ENCODE measurements at regions not wholly inside any gene's neighbourhood (a gene's known extent, or its start where the extent isn't known, plus 50 kb on each side); places are given as distances from the start of the nearest gene placed in this dataset.
"Not testable (repeated sequence)": the region's sequence is repeated elsewhere in the genome, so short reads cannot be mapped to it uniquely, and the experiment has no call there.

GRCh38 chr1:145500251-145500650, 74.8 kb upstream of the NBPF20 start:
- not testable (repeated sequence) for ATAC-seq (ENCODE audit: insufficient read depth, low read depth)

GRCh38 chr1:145495077-145495871, 69.9 kb upstream of the NBPF20 start:
- H3K9ac ChIP-seq (ENCODE audit: low read depth, low read length); ATAC-seq (ENCODE audit: insufficient read depth, low read depth); H3K4me1 ChIP-seq (ENCODE audit: insufficient read depth, low read length); H3K4me2 ChIP-seq (ENCODE audit: insufficient read depth, low read length); H3K4me3 ChIP-seq (ENCODE audit: low read depth in 1 of 2, low read length in 2 of 2); H3K79me2 ChIP-seq (ENCODE audit: insufficient read depth, low read length); H3K27ac ChIP-seq (ENCODE audit: low read length); H3K36me3 ChIP-seq (ENCODE audit: insufficient read depth, low read length); H4K20me1 ChIP-seq (ENCODE audit: insufficient read depth, low read length); DNase-seq; H3K9me3 ChIP-seq (ENCODE audit: insufficient read depth, low read length, severe bottlenecking); H3K27me3 ChIP-seq (ENCODE audit: insufficient read depth, low read length, poor library complexity); H2AFZ ChIP-seq (ENCODE audit: low read depth, low read length): not testable (repeated sequence)

More at GRCh38 chr1:145500251-145500650, 74.8 kb upstream of the NBPF20 start:
- H3K9me3 ChIP-seq (ENCODE audit: insufficient read depth, low read length, severe bottlenecking); H3K79me2 ChIP-seq (ENCODE audit: insufficient read depth, low read length); H3K27ac ChIP-seq (ENCODE audit: low read length); H3K9ac ChIP-seq (ENCODE audit: low read depth, low read length); H3K36me3 ChIP-seq (ENCODE audit: insufficient read depth, low read length); H3K27me3 ChIP-seq (ENCODE audit: insufficient read depth, low read length, poor library complexity); H3K4me2 ChIP-seq (ENCODE audit: insufficient read depth, low read length); H2AFZ ChIP-seq (ENCODE audit: low read depth, low read length); H3K4me1 ChIP-seq (ENCODE audit: insufficient read depth, low read length); DNase-seq; H4K20me1 ChIP-seq (ENCODE audit: insufficient read depth, low read length); H3K4me3 ChIP-seq (ENCODE audit: low read depth in 1 of 2, low read length in 2 of 2): not testable (repeated sequence)

- not testable (repeated sequence) for H3K27me3 ChIP-seq (ENCODE audit: insufficient read depth, low read length, poor library complexity); H3K4me2 ChIP-seq (ENCODE audit: insufficient read depth, low read length); H3K9ac ChIP-seq (ENCODE audit: low read depth, low read length); H3K36me3 ChIP-seq (ENCODE audit: insufficient read depth, low read length); ATAC-seq (ENCODE audit: insufficient read depth, low read depth); H3K79me2 ChIP-seq (ENCODE audit: insufficient read depth, low read length); H4K20me1 ChIP-seq (ENCODE audit: insufficient read depth, low read length); H3K9me3 ChIP-seq (ENCODE audit: insufficient read depth, low read length, severe bottlenecking); H2AFZ ChIP-seq (ENCODE audit: low read depth, low read length); H3K4me1 ChIP-seq (ENCODE audit: insufficient read depth, low read length); H3K4me3 ChIP-seq (ENCODE audit: low read depth in 1 of 2, low read length in 2 of 2); DNase-seq; H3K27ac ChIP-seq (ENCODE audit: low read length)
Observed at GRCh38 chr1:145488193-145488933, 63.0 kb upstream of the NBPF20 start.

DNA sequence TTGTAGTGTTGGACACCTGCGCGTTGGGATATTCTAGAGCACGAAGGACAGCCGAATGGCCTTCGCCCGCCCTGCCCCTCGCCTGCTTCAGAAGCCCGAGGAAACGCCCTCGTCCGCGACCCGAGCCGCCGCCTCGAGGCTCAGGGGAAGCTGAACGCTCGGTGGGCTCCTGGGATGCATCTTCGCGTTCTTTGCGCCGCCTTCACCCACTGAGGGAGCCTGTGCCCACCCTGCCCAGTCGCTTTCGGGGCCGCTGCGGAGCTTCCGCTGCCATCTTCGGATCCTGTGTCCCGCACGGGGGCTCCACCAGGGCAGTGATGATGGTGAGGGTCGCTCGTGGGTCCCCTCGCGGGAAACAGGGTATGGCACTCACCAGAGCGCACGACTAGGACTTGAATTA, 61.8 kb upstream of the NBPF20 start:
- not testable (repeated sequence) for H3K79me2 ChIP-seq (ENCODE audit: insufficient read depth, low read length); H3K27ac ChIP-seq (ENCODE audit: low read length); DNase-seq; H3K9me3 ChIP-seq (ENCODE audit: insufficient read depth, low read length, severe bottlenecking); ATAC-seq (ENCODE audit: insufficient read depth, low read depth); H3K4me2 ChIP-seq (ENCODE audit: insufficient read depth, low read length); H3K9ac ChIP-seq (ENCODE audit: low read depth, low read length); H4K20me1 ChIP-seq (ENCODE audit: insufficient read depth, low read length); H3K27me3 ChIP-seq (ENCODE audit: insufficient read depth, low read length, poor library complexity); H2AFZ ChIP-seq (ENCODE audit: low read depth, low read length); H3K4me3 ChIP-seq (ENCODE audit: low read depth in 1 of 2, low read length in 2 of 2); H3K4me1 ChIP-seq (ENCODE audit: insufficient read depth, low read length); H3K36me3 ChIP-seq (ENCODE audit: insufficient read depth, low read length)

GRCh38 chr1:145484257-145484656, 58.9 kb upstream of the NBPF20 start:
- H3K4me3 ChIP-seq (ENCODE audit: low read depth in 1 of 2, low read length in 2 of 2); H3K27ac ChIP-seq (ENCODE audit: low read length); H3K36me3 ChIP-seq (ENCODE audit: insufficient read depth, low read length); H3K79me2 ChIP-seq (ENCODE audit: insufficient read depth, low read length); H3K27me3 ChIP-seq (ENCODE audit: insufficient read depth, low read length, poor library complexity); H3K9ac ChIP-seq (ENCODE audit: low read depth, low read length); DNase-seq; H2AFZ ChIP-seq (ENCODE audit: low read depth, low read length); H3K9me3 ChIP-seq (ENCODE audit: insufficient read depth, low read length, severe bottlenecking); H3K4me1 ChIP-seq (ENCODE audit: insufficient read depth, low read length); H3K4me2 ChIP-seq (ENCODE audit: insufficient read depth, low read length); H4K20me1 ChIP-seq (ENCODE audit: insufficient read depth, low read length); ATAC-seq (ENCODE audit: insufficient read depth, low read depth): not testable (repeated sequence)

DNA sequence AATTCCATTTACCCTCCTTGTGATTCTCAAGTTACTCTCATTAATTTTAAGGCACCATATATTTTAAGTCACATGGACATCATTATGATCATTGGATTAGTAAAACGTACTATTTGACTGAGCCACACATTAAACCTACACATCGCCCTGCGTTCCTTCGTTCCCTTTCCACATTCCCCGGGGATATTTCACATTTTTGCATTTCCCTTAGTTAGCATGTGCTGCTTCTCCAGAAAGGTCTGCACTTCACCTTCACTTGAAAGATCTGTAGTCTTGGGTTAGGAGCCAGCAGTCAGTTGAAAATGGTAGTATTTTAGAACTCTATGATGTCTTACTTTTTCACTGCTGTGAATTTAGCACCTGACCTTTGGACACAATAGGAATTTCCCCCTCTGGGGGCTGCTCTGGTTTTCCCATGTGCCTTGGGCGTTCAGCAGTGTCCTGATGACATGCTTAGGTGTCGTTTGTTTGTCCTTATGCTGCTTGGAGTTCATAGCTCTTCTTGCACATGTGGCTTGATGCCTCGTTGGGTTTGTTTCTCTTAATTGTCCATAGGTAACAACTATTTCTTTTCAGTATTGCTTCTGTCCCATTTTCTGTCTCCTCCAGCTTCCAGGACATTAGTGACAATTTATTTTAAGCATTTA, 56.9 kb upstream of the NBPF20 start:
- not testable (repeated sequence) for H4K20me1 ChIP-seq (ENCODE audit: insufficient read depth, low read length); H2AFZ ChIP-seq (ENCODE audit: low read depth, low read length); H3K9me3 ChIP-seq (ENCODE audit: insufficient read depth, low read length, severe bottlenecking); H3K4me3 ChIP-seq (ENCODE audit: low read depth in 1 of 2, low read length in 2 of 2); H3K36me3 ChIP-seq (ENCODE audit: insufficient read depth, low read length); H3K27me3 ChIP-seq (ENCODE audit: insufficient read depth, low read length, poor library complexity); H3K4me1 ChIP-seq (ENCODE audit: insufficient read depth, low read length); H3K9ac ChIP-seq (ENCODE audit: low read depth, low read length); H3K79me2 ChIP-seq (ENCODE audit: insufficient read depth, low read length); H3K4me2 ChIP-seq (ENCODE audit: insufficient read depth, low read length); ATAC-seq (ENCODE audit: insufficient read depth, low read depth); DNase-seq; H3K27ac ChIP-seq (ENCODE audit: low read length)

GRCh38 chr1:145475962-145476361, 50.6 kb upstream of the NBPF20 start:
- not testable (repeated sequence) for ATAC-seq (ENCODE audit: insufficient read depth, low read depth); H4K20me1 ChIP-seq (ENCODE audit: insufficient read depth, low read length); H3K9ac ChIP-seq (ENCODE audit: low read depth, low read length); H3K4me3 ChIP-seq (ENCODE audit: low read depth in 1 of 2, low read length in 2 of 2); H3K4me2 ChIP-seq (ENCODE audit: insufficient read depth, low read length); H2AFZ ChIP-seq (ENCODE audit: low read depth, low read length); H3K9me3 ChIP-seq (ENCODE audit: insufficient read depth, low read length, severe bottlenecking); H3K4me1 ChIP-seq (ENCODE audit: insufficient read depth, low read length); H3K79me2 ChIP-seq (ENCODE audit: insufficient read depth, low read length); H3K36me3 ChIP-seq (ENCODE audit: insufficient read depth, low read length); H3K27me3 ChIP-seq (ENCODE audit: insufficient read depth, low read length, poor library complexity); DNase-seq; H3K27ac ChIP-seq (ENCODE audit: low read length)

DNA sequence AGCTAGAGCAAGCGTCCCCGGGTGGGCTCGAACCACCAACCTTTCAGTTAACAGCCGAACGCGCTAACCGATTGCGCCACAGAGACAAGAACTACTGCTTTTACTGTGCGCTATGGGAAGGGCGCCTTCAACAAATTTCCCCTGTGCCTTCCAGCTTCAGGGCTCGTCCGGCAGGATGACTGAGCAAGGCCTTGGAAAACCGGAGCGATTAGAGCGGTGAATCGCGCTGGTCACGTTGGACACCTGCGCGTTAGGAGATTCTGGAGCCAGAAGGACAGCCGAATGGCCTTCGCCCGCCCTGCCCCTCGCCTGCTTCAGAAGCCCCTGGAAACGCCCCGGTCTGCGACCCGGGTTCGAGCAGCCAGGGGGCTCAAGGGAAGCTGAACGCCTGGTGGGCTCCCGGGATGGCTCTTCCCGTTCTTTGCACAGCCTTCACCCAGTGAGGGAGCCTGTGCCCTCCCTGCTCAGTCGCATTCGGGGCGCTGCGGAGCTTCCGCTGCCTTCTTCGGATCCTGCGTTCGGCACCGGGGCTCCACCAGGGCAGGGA, 50.0 kb upstream of the NBPF20 start:
- not testable (repeated sequence) for H4K20me1 ChIP-seq (ENCODE audit: insufficient read depth, low read length); H3K4me2 ChIP-seq (ENCODE audit: insufficient read depth, low read length); H3K79me2 ChIP-seq (ENCODE audit: insufficient read depth, low read length); H3K4me3 ChIP-seq (ENCODE audit: low read depth in 1 of 2, low read length in 2 of 2); ATAC-seq (ENCODE audit: insufficient read depth, low read depth); H3K36me3 ChIP-seq (ENCODE audit: insufficient read depth, low read length); H3K27ac ChIP-seq (ENCODE audit: low read length); H2AFZ ChIP-seq (ENCODE audit: low read depth, low read length); H3K9ac ChIP-seq (ENCODE audit: low read depth, low read length); H3K27me3 ChIP-seq (ENCODE audit: insufficient read depth, low read length, poor library complexity); DNase-seq; H3K9me3 ChIP-seq (ENCODE audit: insufficient read depth, low read length, severe bottlenecking); H3K4me1 ChIP-seq (ENCODE audit: insufficient read depth, low read length)
